WTC11 (cell line): ENCODE measurements at regions not wholly inside any gene's neighbourhood (a gene's known extent, or its start where the extent isn't known, plus 50 kb on each side); places are given as distances from the start of the nearest gene placed in this dataset.

Source experiments
- ATAC-seq: fragments of 200-7000 bp; cut with Tn5 transposase; 2 replicates; pipeline ENCODE4 v1.10.0; 2021; ENCODE audit warnings: mild to moderate bottlenecking, moderate library complexity
- CTCF ChIA-PET: fragments of 300-600 bp; sonication (Branson Sonifier 250); formaldehyde crosslinking; loops from one replicate; lab custom pipeline; 2021; ENCODE audit warnings: antibody characterized with exemption; lab: Charles Lee
- POLR2A ChIA-PET: fragments of 350-600 bp; sonication (Branson Sonifier 250); formaldehyde crosslinking; loops from one replicate; lab custom pipeline; 2021; ENCODE audit warnings: antibody characterized with exemption; lab: Charles Lee
- DNase-seq: peaks from one replicate; pipeline ENCODE4 v3.0.0; 2021; ENCODE audit warnings: low spot score
- H3K27ac Mint-ChIP-seq: 2 replicates; pipeline ENCODE4 v1.8.0; 2021; ENCODE audit warnings: mixed read lengths
- H3K27me3 Mint-ChIP-seq: 2 replicates; pipeline ENCODE4 v1.8.0; 2021; ENCODE audit warnings: low read depth, mild to moderate bottlenecking, moderate library complexity, mixed read lengths
- H3K36me3 Mint-ChIP-seq: 2 replicates; pipeline ENCODE4 v1.8.0; 2021; ENCODE audit warnings: mixed read lengths
- H3K4me1 Mint-ChIP-seq: 2 replicates; pipeline ENCODE4 v1.8.0; 2022; ENCODE audit warnings: mixed read lengths
- H3K4me3 Mint-ChIP-seq: 2 replicates; pipeline ENCODE4 v1.8.0; 2021; ENCODE audit warnings: mild to moderate bottlenecking, moderate library complexity, mixed read lengths
- H3K9me3 Mint-ChIP-seq: 2 replicates; pipeline ENCODE4 v1.8.0; 2021; ENCODE audit warnings: mixed read lengths
- AR ChIP-seq: fragments of 250-450 bp; sonication (Bioruptor Pico); IDR thresholded peaks from 2 replicates; pipeline ENCODE4 v1.9.0; 2021; ENCODE audit warnings: mild to moderate bottlenecking
- FOXJ3 ChIP-seq: sonication (generic); formaldehyde crosslinking; IDR thresholded peaks from 2 replicates; pipeline ENCODE4 v1.9.0; 2021; ENCODE audit warnings: missing genetic modification reagents, mild to moderate bottlenecking, borderline replicate concordance
- FOXP1 ChIP-seq: sonication (generic); formaldehyde crosslinking; IDR thresholded peaks from 2 replicates; pipeline ENCODE4 v1.8.0; 2022; ENCODE audit warnings: missing genetic modification reagents, mild to moderate bottlenecking, moderate library complexity, borderline replicate concordance
- FOXP4 ChIP-seq: sonication (generic); formaldehyde crosslinking; IDR thresholded peaks from 2 replicates; pipeline ENCODE4 v1.8.0; 2022; ENCODE audit warnings: mild to moderate bottlenecking, missing genetic modification reagents
- GABPB1 ChIP-seq: sonication (generic); formaldehyde crosslinking; IDR thresholded peaks from 2 replicates; pipeline ENCODE4 v1.8.1; 2023; ENCODE audit warnings: mild to moderate bottlenecking, missing genetic modification reagents
- IRF2 ChIP-seq: sonication (generic); formaldehyde crosslinking; IDR thresholded peaks from 2 replicates; pipeline ENCODE4 v1.8.0; 2022; ENCODE audit warnings: low read depth, missing genetic modification reagents, borderline replicate concordance
- JAZF1 ChIP-seq: fragments of 250-450 bp; sonication (Bioruptor Pico); IDR thresholded peaks from 2 replicates; pipeline ENCODE4 v1.9.0; 2021; ENCODE audit warnings: moderate library complexity, mild to moderate bottlenecking, inconsistent platforms
- NFE2L1 ChIP-seq: sonication (generic); formaldehyde crosslinking; IDR thresholded peaks from 2 replicates; pipeline ENCODE4 v1.8.1; 2023; ENCODE audit warnings: missing genetic modification reagents
- OVOL2 ChIP-seq: fragments of 250-450 bp; sonication (Bioruptor Pico); IDR thresholded peaks from 2 replicates; pipeline ENCODE4 v1.9.0; 2021; ENCODE audit warnings: mild to moderate bottlenecking, borderline replicate concordance
- TEAD1 ChIP-seq: sonication (generic); formaldehyde crosslinking; IDR thresholded peaks from 2 replicates; pipeline ENCODE4 v1.8.0; 2022; ENCODE audit warnings: mild to moderate bottlenecking, missing genetic modification reagents
- TEAD4 ChIP-seq: sonication (generic); formaldehyde crosslinking; IDR thresholded peaks from 2 replicates; pipeline ENCODE4 v1.8.0; 2022; ENCODE audit warnings: mild to moderate bottlenecking, missing genetic modification reagents
- ZMAT4 ChIP-seq: fragments of 250-450 bp; sonication (Bioruptor Pico); IDR thresholded peaks from 2 replicates; pipeline ENCODE4 v1.9.0; 2021; ENCODE audit warnings: mild to moderate bottlenecking
- ZNF396 ChIP-seq: fragments of 250-450 bp; sonication (Bioruptor Pico); IDR thresholded peaks from 2 replicates; pipeline ENCODE4 v1.8.0; 2021; ENCODE audit warnings: mild to moderate bottlenecking, moderate library complexity, borderline replicate concordance
- ZNF416 ChIP-seq: fragments of 250-450 bp; sonication (Bioruptor Pico); IDR thresholded peaks from 2 replicates; pipeline ENCODE4 v1.9.0; 2021; ENCODE audit warnings: mild to moderate bottlenecking, inconsistent platforms
- ZNF425 ChIP-seq: fragments of 250-450 bp; sonication (Bioruptor Pico); conservative IDR thresholded peaks from 2 replicates; pipeline ENCODE4 v1.9.0; 2021; ENCODE audit warnings: mild to moderate bottlenecking
- TF ChIP-seq, protein P1 (sequence below): fragments of 250-450 bp; sonication (Bioruptor Pico); IDR thresholded peaks from 2 replicates; pipeline ENCODE4 v1.9.0; 2021; ENCODE audit warnings: moderate library complexity, mild to moderate bottlenecking, inconsistent platforms, borderline replicate concordance
- TF ChIP-seq, protein P2 (sequence below): sonication (generic); formaldehyde crosslinking; IDR thresholded peaks from 2 replicates; pipeline ENCODE4 v1.8.1; 2022; ENCODE audit warnings: low read depth, mild to moderate bottlenecking, moderate library complexity, missing genetic modification reagents, borderline replicate concordance
- TF ChIP-seq, protein P3 (sequence below): fragments of 250-450 bp; sonication (Bioruptor Pico); IDR thresholded peaks from 2 replicates; pipeline ENCODE4 v1.9.0; 2021; ENCODE audit warnings: mild to moderate bottlenecking, borderline replicate concordance

- TF ChIP-seq, protein P1, sequence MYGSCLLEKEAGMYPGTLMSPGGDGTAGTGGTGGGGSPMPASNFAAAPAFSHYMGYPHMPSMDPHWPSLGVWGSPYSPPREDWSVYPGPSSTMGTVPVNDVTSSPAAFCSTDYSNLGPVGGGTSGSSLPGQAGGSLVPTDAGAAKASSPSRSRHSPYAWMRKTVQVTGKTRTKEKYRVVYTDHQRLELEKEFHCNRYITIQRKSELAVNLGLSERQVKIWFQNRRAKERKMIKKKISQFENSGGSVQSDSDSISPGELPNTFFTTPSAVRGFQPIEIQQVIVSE (CRISPR knock-in tag), result no peak
- no peak for TF ChIP-seq JAZF1 (CRISPR knock-in tag)
- no peak for TF ChIP-seq NFE2L1 (CRISPR knock-in tag)
- TF ChIP-seq, protein P2, sequence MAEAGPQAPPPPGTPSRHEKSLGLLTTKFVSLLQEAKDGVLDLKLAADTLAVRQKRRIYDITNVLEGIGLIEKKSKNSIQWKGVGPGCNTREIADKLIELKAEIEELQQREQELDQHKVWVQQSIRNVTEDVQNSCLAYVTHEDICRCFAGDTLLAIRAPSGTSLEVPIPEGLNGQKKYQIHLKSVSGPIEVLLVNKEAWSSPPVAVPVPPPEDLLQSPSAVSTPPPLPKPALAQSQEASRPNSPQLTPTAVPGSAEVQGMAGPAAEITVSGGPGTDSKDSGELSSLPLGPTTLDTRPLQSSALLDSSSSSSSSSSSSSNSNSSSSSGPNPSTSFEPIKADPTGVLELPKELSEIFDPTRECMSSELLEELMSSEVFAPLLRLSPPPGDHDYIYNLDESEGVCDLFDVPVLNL (CRISPR knock-in tag), result no peak
- no peak for TF ChIP-seq ZMAT4 (CRISPR knock-in tag)
- TF ChIP-seq ZNF396 (CRISPR knock-in tag), result no peak
- TF ChIP-seq GABPB1, result no peak
Observed at GRCh38 chr1:243926803-243927245, 76.8 kb upstream of the AKT3 start (continued).

DNA sequence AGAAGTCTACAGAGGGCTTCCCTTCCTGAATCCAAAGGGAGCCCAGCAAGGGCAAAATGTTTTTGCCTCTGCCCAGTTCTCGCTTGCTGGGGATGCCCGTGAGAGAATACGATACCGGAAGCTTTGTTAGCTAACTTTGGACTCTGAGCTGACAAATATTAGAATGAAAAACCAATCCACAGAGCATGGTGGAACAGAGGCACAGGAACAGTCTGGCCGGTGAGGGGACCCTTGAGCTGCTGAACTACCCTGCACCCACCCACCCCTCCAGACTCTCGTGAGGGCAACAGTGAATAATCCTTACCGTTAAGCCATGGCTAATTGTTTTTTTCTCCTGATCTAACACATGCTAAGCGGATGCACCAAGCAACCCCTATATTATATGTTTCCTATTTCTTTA lies 76.3 kb upstream of the AKT3 start:
- peaks cover 39% of the 10 kb centered on the region for H3K4me1 Mint-ChIP-seq
- ATAC-seq, result no peak
- CTCF ChIA-PET, result interaction anchor here (1.5 kb wide), 1 partner anchor 20 kb away, joined by 3 read pairs; no protein-coding TSS in a partner anchor
- H3K9me3 Mint-ChIP-seq, result peaks cover 4% of the 10 kb centered on the region; the same call in 1 of the 2 replicates
- POLR2A ChIA-PET, result no interaction called here
- H3K27me3 Mint-ChIP-seq, result 0 out of 2 replicates have a peak, but pooled peaks cover 2% of the 10 kb centered on the region
- H3K36me3 Mint-ChIP-seq, result no peaks in the 10 kb centered on the region
- TF ChIP-seq OVOL2 (CRISPR knock-in tag) (no peak), ZNF425 (CRISPR knock-in tag) (no peak), FOXJ3 (CRISPR knock-in tag) (no peak), ZNF416 (no peak)
- no peak for DNase-seq
- H3K27ac Mint-ChIP-seq, result no peak overlapping the region
- H3K4me3 Mint-ChIP-seq, result no peak overlapping the region

DNA sequence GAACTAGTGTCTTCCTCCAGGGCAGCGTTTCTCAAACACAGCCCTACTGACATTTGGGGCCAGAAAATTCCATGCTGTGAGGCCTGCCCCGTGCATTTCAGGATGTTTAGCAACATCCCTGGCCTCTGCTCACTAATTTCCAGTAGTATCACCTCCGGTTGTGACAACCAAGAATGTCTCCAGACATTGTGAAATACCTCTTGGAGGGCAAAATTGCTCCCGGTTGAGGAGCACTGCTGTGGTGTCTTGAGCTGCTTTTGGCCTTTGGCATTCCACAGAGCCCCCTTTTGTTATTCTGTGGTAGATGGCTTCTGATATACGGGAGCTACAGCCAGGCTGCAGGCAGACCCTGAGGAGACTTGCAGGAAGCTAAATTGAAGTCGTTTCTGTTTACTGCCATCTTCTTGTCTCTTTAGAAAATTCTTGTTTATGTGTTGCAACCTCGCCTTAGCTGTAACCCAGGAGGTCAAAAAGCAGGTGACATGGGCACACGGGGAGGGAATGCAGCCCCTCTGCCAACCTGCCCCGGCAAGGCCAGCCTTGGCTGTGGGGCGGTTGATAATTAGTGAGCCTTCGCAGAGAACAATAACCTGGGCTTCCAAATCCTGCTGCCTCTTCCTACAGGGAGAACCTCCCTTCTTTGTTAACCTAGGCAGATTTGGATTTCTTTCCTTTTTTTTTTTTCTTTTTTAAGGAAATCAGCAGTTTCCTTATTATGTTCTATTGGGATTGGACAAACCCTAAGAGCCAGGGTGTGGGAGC lies 74.7 kb upstream of the AKT3 start:
- no peaks in the 10 kb centered on the region for H3K36me3 Mint-ChIP-seq
- DNase-seq (no peak), ATAC-seq (peak; percentile 87)
- peaks cover 28% of the 10 kb centered on the region for H3K4me1 Mint-ChIP-seq
- H3K27ac Mint-ChIP-seq, result no peak overlapping the region
- CTCF ChIA-PET, result interaction anchor here (0.5 to 1.7 kb wide), 4 partner anchors 22 to 137 kb away, joined by 3 to 4 read pairs (median 3); partner anchors contain the start of gene AKT3
- H3K9me3 Mint-ChIP-seq, result peaks cover 4% of the 10 kb centered on the region; the same call in 1 of the 2 replicates
- no peak overlapping the region for H3K4me3 Mint-ChIP-seq
- H3K27me3 Mint-ChIP-seq, result 0 out of 2 replicates have a peak, but pooled peaks cover 2% of the 10 kb centered on the region
- POLR2A ChIA-PET, result interaction anchor here (0.7 kb wide), 1 partner anchor 365 kb away, joined by 5 read pairs; no protein-coding TSS in a partner anchor
- TF ChIP-seq FOXP1 (CRISPR knock-in tag), result no peak
- no peak for TF ChIP-seq FOXP4 (CRISPR knock-in tag)
- TF ChIP-seq, protein P3, sequence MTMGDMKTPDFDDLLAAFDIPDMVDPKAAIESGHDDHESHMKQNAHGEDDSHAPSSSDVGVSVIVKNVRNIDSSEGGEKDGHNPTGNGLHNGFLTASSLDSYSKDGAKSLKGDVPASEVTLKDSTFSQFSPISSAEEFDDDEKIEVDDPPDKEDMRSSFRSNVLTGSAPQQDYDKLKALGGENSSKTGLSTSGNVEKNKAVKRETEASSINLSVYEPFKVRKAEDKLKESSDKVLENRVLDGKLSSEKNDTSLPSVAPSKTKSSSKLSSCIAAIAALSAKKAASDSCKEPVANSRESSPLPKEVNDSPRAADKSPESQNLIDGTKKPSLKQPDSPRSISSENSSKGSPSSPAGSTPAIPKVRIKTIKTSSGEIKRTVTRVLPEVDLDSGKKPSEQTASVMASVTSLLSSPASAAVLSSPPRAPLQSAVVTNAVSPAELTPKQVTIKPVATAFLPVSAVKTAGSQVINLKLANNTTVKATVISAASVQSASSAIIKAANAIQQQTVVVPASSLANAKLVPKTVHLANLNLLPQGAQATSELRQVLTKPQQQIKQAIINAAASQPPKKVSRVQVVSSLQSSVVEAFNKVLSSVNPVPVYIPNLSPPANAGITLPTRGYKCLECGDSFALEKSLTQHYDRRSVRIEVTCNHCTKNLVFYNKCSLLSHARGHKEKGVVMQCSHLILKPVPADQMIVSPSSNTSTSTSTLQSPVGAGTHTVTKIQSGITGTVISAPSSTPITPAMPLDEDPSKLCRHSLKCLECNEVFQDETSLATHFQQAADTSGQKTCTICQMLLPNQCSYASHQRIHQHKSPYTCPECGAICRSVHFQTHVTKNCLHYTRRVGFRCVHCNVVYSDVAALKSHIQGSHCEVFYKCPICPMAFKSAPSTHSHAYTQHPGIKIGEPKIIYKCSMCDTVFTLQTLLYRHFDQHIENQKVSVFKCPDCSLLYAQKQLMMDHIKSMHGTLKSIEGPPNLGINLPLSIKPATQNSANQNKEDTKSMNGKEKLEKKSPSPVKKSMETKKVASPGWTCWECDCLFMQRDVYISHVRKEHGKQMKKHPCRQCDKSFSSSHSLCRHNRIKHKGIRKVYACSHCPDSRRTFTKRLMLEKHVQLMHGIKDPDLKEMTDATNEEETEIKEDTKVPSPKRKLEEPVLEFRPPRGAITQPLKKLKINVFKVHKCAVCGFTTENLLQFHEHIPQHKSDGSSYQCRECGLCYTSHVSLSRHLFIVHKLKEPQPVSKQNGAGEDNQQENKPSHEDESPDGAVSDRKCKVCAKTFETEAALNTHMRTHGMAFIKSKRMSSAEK, result no peak
- no peak for TF ChIP-seq IRF2 (CRISPR knock-in tag)
- no peak for TF ChIP-seq TEAD1 (CRISPR knock-in tag)
- TF ChIP-seq TEAD4 (CRISPR knock-in tag), result no peak
- TF ChIP-seq AR (CRISPR knock-in tag), result no peak
